CD4-positive, alpha-beta T cell treated with Interleukin-21 for 1 hour (primary cell): ENCODE measurements at regions not wholly inside any gene's neighbourhood (a gene's known extent, or its start where the extent isn't known, plus 50 kb on each side); places are given as distances from the start of the nearest gene placed in this dataset.

Experiments
- DNase-seq: peaks from one replicate; pipeline ENCODE4 v3.0.0-alpha.2; 2020

DNA sequence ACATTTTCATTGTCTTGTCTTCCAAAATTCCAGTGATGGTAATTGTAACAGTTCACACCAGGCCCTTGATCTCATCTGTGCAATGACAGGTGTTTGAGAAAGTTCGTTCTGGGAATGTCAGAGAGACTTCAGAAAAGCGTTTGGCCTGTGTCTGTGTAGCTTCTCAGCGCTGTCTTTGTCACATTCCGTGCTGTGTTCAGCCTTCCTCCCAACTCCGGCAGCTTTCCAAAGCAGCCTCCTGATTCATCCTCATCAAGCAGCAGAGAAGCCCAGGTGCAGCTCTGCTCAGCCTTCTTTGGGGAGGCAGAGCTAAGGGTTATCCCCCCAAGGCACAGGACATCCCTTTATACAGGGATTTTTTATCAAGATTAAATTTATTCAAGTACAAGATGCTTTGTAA, 494.0 kb upstream of the SUCLG2 start:
- DNase-seq = no peak

DNA sequence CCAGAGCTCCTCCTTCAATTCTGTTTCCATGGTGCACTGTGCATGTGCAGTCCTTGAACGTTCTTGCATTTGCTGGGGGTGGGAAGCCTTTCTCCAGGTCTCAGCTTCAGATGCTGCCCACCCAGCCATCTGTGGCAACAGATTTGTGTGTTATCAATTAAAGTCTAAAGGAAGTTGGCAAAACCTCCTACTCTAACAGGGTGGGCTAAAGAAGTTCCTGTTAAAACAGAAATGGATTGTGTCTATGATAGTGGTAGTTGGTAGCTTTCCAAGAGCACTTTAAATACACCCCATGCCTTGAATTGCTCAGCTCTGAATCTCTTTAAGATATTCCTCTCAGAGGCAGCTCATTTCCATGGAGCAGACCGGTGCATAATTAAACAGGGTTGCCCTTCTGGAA, 488.0 kb upstream of the SUCLG2 start:
- DNase-seq = no peak

DNA sequence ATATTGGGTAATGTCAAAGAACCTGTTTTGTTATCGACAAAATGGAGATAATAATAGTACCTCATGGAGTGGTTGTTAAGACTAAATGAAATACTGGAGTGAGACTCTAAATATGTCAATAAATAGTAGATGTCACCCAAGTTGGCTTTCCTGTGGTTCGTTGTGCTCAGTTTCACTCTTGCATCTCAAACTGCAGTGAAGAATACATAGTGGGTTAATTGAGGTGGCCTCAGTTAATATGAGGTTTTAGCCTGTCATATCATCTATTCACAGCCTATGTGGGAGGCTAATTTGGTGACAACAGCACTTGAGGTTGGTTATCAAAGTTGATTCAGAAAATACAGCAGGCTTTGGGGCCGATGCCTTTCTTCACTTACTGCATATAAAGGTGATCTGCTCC, 485.5 kb upstream of the SUCLG2 start:
- DNase-seq = no peak

DNA sequence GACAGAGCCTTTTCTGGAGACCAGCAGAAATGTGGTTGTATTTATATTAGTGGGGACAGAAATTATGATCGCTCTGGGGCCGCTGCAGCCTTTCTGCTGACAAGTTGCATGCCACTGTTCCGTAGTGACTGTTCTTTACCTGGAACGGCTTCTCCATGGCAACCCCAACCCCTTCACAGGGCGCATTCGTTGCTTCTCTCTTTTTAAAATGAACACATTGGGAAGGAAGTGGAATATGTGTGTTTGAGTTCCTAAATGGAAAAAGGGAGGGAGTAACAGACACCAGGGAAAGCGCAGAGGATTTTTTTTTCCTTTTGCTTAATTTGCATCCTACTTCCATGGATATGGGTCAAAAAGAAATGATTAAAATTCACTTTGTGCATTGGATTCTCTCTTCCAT, 482.0 kb upstream of the SUCLG2 start:
- no peak for DNase-seq

DNA sequence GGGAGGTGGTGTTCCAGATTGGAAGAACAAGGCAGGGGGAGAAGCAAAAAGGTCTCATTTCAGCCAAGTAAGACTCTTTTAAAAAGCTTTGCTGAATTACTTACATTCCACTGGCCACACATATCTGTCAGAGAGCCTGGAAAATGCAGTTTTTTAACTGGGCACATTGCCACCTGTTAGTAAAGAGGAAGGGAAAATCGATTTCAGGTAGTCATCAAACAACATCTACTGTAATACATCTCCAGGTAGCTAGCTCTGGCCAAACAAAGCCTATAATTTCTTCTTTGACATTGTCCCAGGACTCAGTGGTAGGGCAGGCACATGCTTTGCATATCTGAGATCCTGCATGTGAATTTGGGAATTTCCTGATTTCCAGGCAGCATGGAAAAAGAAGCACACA, 480.7 kb upstream of the SUCLG2 start:
- DNase-seq = no peak

DNA sequence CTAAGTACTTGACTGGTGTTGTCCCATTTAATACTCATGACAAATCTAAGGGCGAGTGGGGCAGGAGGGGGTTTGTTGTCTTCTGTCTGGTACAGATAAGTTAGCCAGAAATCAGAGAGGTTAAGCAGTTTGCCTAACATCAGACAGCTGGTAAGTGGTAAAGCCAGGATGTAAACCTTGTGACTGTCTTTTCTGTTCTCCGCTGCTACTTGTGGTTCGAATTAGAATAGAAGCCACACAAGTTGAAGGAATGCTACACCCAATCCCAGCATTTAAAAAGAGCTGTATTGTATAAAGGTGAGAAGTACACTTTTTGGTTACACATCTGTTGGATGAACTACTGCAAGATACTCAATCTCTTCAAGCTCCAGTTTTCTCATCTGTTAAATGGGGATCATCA, 474.7 kb upstream of the SUCLG2 start:
- DNase-seq = no peak

DNA sequence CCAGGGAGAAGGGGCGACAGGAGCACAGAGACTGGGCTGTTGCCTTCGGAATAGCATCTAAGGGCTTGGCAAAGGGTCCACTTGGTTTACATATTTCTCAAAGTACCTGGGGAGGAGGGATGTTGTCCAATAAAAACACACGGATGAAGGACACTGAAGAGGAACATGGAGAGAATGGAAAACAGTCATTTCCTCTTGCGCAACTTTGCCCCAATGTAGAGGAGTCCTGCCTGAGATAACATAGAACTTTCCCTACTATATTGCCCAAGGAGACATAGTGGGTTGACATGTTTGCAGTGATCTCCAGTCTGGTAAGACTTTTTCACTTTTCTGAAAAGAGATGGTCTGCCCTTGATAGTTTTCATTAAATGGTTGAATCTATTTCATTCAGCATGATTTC, 468.8 kb upstream of the SUCLG2 start:
- DNase-seq = no peak

DNA sequence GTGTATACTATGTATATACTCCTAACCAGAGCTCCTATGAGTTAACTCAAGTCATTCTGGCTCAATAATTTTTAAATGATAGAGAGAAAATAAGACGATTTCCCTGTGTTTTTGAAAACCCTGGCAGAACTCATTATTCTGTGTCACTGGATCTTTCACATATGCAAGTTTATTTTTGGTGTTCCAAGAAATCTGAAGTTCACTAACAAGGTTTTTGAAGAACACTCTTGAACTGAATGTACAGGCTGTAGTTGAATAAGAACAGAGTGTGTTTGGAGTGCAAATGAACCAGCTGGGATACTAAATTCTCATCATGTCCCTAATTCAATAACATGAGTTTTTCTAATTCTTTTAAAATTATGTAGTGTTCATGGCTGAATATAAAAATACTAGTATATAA, 466.9 kb upstream of the SUCLG2 start:
- no peak for DNase-seq

DNA sequence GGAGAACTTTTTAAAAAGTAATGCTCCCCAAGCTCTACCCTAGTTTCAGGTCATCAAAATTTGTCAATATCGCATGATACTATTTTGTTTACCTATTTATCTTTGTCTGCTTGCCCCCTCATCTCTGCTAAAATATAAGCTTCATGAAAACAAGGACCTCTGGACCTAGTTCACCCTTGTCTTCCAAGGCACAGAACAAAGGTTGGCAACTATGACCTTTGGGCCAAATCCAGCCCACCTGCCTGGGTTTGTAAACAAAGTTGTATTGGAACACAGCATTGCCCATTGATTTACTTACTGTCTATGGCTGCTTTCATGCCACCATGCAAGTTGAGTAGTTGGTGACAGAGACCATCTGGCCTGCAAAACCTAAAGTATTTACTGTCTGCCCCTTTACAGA, 462.2 kb upstream of the SUCLG2 start:
- no peak for DNase-seq

DNA sequence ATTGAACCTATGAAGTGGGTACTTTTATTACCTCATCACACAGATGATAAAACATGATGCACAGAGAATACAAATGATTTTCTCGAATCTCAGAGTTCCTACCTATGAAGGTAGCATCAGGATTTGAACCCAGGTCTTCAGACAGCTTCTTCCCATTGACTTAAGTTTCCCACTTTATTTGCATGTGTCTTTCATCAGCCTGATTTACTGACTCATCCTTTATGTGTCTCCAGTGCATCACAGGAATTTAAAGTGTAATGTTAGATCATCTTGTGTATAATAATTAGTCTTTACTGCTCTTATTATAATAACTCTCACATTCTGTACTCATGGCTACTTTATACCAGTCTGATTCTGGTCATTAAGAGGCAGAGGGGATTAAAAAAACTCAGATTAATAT, 449.4 kb upstream of the SUCLG2 start:
- no peak for DNase-seq

DNA sequence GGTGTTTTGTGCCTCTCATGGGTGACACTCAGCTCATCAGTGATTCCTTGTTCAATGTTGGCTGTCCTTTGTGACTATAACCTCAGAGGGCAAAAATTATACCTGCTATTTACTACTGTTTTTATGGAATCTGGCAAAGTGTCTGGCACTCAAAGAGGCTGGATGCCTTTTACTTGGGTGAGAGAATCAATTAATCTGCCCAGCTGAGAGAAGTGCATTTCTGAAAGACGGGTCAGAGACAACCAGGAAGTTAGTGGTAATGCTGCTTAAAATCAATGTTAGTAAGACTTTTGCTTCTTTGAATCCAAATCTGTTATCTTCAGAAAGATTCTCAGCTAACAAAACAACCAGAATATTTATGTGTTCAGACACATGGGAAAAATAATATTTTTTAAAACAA, 436.2 kb upstream of the SUCLG2 start:
- DNase-seq = no peak

DNA sequence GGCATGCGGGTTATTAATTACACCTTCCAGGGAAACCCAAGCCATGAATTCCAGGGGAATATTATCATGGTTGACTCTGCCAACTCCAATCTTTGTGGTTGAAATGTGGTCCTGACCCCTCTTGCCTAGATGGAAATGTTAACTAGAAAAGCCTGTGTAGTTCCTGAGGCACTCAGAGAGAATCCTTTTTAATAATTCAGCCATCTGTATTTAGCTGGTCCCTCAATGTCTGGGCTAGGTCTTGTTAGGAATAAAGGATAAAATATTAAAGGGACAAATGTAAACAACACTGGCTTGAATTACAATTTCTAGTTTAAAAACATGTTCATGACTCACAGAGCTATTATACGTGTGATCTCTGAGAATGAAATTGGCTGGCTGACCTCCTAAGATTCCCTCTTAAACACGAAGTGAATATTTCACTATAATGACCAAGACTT, 435.2 kb upstream of the SUCLG2 start:
- no peak for DNase-seq

DNA sequence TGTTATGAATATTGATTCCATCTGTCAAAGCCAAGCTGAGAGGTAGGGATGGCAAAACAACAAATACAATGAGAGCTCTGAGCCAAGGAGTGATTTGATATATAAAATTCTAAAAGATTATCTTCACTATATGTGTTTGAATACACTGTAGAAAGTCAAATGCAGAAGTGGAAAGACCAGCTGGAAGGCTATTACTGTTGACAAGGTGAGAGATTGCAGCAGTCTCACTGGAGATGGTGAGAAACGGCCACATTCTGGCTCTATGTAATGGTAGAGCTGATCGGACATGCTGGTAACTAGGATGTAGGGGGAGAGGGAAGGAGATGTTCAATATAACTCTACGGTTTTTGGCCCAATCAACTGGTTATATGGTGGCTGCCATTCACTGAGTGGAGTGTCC, 434.2 kb upstream of the SUCLG2 start:
- no peak for DNase-seq

DNA sequence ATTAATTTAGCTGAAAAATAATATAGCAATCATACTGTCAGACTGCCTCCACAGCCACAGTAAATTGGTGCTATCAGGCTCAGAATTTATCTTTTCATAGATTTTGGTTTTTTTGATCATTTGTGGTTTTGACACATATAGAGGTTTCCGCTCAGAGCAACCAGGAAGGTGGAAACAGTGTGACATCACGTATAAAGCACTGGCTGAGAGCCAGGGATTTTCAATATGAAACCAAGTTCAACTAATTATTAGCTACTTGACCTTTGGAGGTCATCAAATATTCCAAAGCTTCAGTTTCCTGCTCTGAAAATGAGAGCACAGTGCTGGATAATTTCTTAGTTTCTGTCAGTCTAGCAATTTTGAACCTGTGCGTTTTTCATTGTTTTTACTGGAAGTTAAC, 433.8 kb upstream of the SUCLG2 start:
- peak; percentile 81 for DNase-seq

DNA sequence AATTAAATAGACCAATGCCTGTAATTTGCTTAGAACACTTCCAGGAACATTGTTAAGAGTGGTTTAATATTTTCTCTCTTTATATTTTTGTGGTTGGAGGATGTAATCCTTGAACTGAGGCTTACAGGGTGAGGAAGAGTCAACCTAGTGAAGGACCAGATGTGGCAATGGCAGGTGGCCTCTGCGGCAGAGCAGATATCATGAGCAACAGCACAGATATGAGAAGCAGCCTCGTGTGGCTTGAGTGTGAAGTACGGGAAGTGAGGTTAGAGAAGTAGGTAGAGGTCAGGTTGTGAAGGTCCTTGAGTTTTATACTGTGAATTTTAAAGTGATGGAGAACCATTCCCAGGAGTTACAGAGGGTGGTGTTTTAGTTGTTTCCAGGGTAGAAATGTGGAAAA, 417.6 kb upstream of the SUCLG2 start:
- peak; percentile 28 for DNase-seq

DNA sequence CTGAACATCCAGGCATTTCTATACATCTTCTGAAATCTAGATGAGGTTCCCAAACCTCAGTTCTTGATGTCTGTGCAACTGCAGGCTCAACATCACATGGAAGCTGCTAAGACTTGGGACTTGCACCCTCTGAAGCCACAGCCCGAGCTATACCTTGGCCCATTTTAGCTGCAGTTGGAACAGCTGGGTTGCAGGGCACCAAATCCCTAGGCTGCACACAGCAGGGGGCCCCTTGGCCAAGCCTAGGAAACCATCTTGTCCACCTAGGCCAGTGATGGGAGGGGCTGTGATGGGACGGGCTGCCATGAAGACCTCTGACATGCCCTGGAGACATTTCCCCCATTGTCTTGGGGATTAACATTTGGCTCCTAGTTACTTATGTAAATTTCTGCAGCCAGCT, 415.8 kb upstream of the SUCLG2 start:
- DNase-seq = no peak

DNA sequence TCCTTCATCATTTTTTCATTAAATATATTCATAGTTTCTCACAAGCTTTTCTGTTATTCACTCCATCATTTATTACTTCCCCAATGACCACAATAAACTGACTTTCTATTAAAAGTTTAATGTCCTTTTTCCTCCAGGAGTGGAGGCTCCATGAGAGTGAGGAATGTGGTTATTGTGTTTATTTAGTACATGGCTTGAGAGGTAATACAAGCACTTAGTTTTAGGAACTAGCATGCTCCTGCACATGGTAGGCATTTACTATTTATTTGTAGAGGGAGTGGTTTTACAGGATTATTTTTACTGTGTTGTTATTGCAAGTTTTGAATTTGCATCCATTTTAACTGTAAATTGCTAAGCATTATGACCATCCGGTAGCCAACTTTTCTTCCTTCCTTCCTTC, 412.9 kb upstream of the SUCLG2 start:
- DNase-seq = no peak

DNA sequence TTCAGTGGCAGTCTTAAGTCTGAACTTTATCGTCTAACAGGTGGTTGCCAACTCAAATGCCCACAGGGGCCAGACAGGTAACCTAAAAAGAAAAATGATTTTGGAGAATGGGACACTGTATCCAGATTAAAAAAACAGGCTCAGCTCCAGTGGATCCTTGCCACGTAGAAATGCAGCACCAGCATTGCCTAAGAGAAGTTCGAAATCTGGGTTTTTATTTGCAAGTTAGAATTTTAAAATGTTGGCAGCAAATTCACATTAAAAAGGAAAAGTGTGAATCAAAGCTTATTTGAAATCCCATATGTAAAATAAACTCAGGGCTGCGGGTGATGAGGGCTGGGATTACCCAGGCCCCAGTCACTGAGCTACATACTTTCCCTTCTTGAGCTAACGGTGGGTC, 408.5 kb upstream of the SUCLG2 start:
- DNase-seq = no peak

DNA sequence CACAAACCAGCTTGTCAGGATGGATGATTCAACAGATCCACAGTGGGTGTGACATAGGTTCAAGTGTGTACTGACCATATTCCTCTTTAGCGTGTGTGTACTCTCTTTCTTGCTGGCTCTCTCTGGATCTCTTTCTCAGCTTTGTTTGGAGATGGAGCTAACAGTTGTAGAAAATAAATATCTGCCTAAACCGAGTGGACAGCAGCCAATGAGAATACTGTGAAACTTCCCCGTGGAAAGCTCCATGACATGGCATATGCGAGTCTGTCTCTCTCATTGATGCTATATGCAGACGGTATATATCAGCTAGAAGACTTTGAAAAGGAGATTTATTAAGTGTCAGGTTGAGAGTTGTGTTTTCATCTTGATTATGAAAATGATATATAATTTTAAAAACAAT, 406.5 kb upstream of the SUCLG2 start:
- no peak for DNase-seq

DNA sequence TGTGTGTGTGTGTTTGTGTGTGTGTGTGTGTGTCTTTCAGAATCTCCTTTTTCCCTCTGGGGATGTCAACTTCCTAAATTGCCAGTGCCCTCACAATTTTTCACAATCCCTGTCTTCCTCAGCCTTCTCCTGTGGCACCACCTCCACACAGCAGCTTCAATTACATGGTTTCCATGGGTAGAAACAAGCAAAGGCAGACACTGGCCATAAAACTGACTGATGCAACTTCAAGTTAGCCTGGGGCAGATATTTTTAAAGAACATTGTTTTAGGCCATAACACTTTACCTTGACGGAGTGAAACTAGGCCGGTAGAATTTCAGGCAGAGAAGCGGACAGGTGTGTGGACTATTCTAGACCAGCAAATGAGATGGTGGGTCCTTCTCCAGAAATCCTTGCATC, 405.8 kb upstream of the SUCLG2 start:
- DNase-seq = no peak

DNA sequence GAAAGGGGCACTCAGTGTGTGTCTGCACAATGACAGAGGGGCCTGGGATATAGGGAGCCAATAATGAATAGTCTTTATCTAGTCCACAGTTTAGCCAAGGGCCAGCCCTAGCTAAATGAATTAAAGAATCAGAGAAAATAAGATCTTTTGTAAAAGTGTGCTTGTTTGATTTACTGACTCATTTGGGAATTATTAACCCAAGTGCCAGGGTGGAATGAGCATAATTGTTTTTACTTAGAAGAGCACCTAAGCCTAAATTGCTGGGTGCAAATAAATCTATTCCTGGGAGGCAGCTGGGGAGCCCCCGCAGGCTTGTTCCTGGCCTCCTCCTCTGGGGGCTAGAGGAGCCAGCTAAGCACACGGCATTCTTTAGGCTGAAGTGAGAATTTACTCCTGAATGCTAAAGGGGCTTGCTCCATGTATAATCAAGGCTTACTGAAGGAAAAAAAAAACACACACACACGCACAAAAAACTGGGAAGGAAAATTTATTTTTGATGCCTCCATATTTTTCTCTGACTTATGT, 405.3 kb upstream of the SUCLG2 start:
- no peak for DNase-seq

DNA sequence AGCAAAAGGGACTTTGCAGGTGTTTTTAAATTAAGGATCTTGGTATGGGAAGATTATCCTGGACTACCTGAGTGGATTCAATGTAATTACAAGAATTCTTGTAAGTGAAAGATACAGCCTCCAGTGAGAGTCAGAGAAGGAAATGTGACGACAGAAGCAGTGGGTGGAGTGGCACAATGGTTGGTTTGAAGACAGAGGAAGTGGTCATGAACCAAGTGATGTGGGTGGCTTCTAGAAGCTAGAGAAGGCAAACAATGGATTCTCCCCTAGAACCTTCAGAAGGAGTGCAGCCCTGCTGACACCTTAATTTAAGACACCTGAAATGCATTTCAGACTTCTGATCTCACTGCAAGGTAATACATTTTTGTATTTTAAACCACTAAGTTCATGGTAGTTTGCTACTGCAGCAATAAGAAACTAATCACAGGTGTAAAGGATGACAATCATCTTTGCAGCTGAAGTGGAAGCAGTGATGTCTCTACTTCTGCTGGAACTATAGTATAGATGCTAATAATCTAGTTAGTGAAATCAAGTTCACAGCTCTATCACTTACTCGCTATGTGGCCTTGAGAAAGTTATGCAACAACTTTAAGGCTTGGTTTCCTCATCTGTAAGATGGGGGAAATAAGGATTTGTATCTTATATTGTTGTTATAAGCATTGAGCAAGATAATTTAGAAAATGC, 403.4 kb upstream of the SUCLG2 start:
- peak; percentile 82 for DNase-seq

DNA sequence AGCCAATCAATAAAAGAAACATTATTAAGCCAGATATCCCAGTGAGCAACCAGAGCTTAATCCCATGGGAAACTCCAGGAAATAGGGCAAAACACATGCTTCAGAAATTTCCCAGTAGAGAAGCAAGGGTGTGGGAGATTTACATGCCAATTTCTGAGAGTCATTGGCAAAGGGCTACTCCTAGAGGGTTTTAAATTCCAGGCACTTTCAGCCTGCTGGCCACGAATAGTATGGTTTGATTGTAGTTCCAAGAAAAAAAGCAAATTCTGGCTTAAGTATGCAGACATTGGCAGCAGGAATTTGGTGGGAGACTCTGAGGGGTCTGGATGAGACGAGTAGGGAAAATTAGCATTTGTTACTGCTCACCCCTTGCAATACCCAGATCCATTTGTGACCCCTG, 402.1 kb upstream of the SUCLG2 start:
- DNase-seq = no peak

DNA sequence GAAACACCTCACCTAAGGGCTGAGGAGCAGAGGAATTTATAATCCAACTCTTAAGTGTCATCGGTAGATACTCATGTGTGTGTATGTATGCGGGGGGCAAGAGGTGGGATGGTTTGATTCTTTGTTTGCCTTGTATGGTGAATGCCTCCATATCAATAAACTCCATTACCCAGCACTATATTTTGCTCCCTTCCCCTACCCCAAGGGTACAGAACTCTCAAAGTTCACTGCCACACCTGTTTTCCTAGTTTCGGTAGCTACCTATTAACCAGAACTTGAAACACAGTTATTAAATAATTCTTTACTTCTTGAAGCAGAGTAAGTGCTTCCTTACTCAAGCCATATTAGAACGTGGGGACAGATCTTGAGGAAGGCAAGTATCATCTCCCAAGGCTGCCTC, 400.8 kb upstream of the SUCLG2 start:
- DNase-seq = no peak

DNA sequence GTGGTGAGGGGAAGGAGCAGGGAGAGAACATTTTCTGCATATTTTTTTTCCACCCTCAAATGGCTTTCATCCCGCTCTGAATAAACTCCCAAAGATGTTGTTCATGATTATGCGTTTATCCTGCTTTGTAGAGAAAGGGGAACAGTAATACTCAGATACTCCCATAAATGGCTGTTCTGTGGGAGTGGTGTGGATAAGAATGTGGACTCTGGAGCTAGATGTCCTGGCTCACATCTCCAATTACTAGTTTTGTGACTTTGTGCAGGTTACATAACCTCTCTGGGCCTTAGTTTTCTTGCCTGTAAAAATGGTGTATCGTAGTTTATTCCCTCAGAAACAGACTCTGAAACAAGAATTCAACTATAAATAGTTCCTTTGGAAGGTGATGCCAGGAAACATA, 395.4 kb upstream of the SUCLG2 start:
- no peak for DNase-seq

DNA sequence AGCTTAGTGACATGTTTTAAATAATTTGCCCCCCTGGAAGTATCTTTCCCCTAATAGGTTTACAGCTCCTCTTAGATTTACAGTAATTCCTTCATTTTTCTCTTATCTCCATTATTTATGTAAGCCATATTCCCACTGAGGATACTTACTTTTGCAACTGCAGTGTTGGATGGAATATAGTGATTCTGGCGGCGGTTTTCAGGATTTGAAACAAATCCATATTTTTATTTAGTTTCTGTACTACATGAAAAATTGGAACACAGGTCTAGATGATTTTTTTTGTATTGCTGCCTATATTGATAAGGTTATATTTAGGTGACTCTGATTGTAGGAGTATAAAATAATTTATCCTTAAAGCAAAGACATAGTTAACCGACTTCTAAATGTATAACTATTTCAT, 391.6 kb upstream of the SUCLG2 start:
- no peak for DNase-seq
